BE2C (cell line): ENCODE measurements at regions not wholly inside any gene's neighbourhood (a gene's known extent, or its start where the extent isn't known, plus 50 kb on each side); places are given as distances from the start of the nearest gene placed in this dataset.

Experiments
- DNase-seq: peaks from one replicate; pipeline ENCODE4 v3.0.0-alpha.2; 2020
- H3K27me3 ChIP-seq: fragments of 250-450 bp; sonication (Bioruptor Pico); 2 replicates; pipeline ENCODE4 v1.5.1; 2020; ENCODE audit warnings: mild to moderate bottlenecking
- H3K36me3 ChIP-seq: fragments of 250-450 bp; sonication (Bioruptor Pico); 2 replicates; pipeline ENCODE4 v1.5.1; 2020; ENCODE audit warnings: mild to moderate bottlenecking
- H3K4me1 ChIP-seq: fragments of 250-450 bp; sonication (Bioruptor Pico); 2 replicates; pipeline ENCODE4 v1.5.1; 2020
- H3K4me3 ChIP-seq: 2 replicates; pipeline ENCODE4 v1.5.1; 2011; ENCODE audit warnings: low read depth, low read length
- H3K9me3 ChIP-seq: fragments of 250-450 bp; sonication (Bioruptor Pico); 2 replicates; pipeline ENCODE4 v1.5.1; 2020
- CTCF ChIP-seq: IDR thresholded peaks from 2 replicates; pipeline ENCODE4 v1.5.1; 2012; ENCODE audit warnings: mild to moderate bottlenecking, low read depth, low read length

GRCh38 chr6:142665393-142665792 is 279.6 kb downstream of the HIVEP2 start:
- Histone ChIP-seq H3K4me3 (no peak overlapping the region), H3K36me3 (no peaks in the 10 kb centered on the region), H3K4me1 (no peaks in the 10 kb centered on the region), H3K27me3 (no peaks in the 10 kb centered on the region), H3K9me3 (no peaks in the 10 kb centered on the region)
- no peak for TF ChIP-seq CTCF
- DNase-seq = no peak

- no peaks in the 10 kb centered on the region for H3K27me3 ChIP-seq
- TF ChIP-seq CTCF = no peak
Measured at GRCh38 chr6:142666599-142667185, 278.3 kb downstream of the HIVEP2 start.

GRCh38 chr6:142669471-142670351 is 275.3 kb downstream of the HIVEP2 start:
- Histone ChIP-seq H3K9me3 (no peaks in the 10 kb centered on the region), H3K36me3 (no peaks in the 10 kb centered on the region), H3K4me3 (no peak overlapping the region), H3K4me1 (no peaks in the 10 kb centered on the region), H3K27me3 (no peaks in the 10 kb centered on the region)
- no peak for TF ChIP-seq CTCF
- DNase-seq = no peak

More at GRCh38 chr6:142666599-142667185, 278.3 kb downstream of the HIVEP2 start:
- Histone ChIP-seq H3K4me3 (no peak overlapping the region), H3K36me3 (no peaks in the 10 kb centered on the region), H3K9me3 (no peaks in the 10 kb centered on the region), H3K4me1 (no peaks in the 10 kb centered on the region)
- no peak for DNase-seq

- Histone ChIP-seq H3K4me1 (no peaks in the 10 kb centered on the region), H3K9me3 (no peaks in the 10 kb centered on the region), H3K4me3 (no peak overlapping the region), H3K27me3 (no peaks in the 10 kb centered on the region), H3K36me3 (no peaks in the 10 kb centered on the region)
- no peak for DNase-seq
- no peak for TF ChIP-seq CTCF
Measured at GRCh38 chr6:142671791-142672190, 273.2 kb downstream of the HIVEP2 start.

GRCh38 chr6:142675517-142675916 is 269.5 kb downstream of the HIVEP2 start:
- H3K27me3 ChIP-seq = 0 out of 2 replicates have a peak, but pooled peaks cover 3% of the 10 kb centered on the region
- H3K4me3 ChIP-seq = no peak overlapping the region
- H3K36me3 ChIP-seq = no peaks in the 10 kb centered on the region
- no peak for TF ChIP-seq CTCF
- no peaks in the 10 kb centered on the region for H3K9me3 ChIP-seq
- H3K4me1 ChIP-seq = no peaks in the 10 kb centered on the region
- DNase-seq = no peak

- Histone ChIP-seq H3K27me3 (0 out of 2 replicates have a peak, but pooled peaks cover 3% of the 10 kb centered on the region), H3K4me3 (no peak overlapping the region), H3K4me1 (no peaks in the 10 kb centered on the region), H3K36me3 (no peaks in the 10 kb centered on the region), H3K9me3 (no peaks in the 10 kb centered on the region)
- DNase-seq = no peak
- TF ChIP-seq CTCF = no peak
Measured at GRCh38 chr6:142676027-142676443, 268.9 kb downstream of the HIVEP2 start.
